ENCODE measurements at regions not wholly inside any gene's neighbourhood (a gene's known extent, or its start where the extent isn't known, plus 50 kb on each side); places are given as distances from the start of the nearest gene placed in this dataset.

- Histone ChIP-seq H3K4me3 (no peak overlapping the region), H3K27ac (no peak overlapping the region), H3K9me3 (ENCODE audit: low read depth, low read length) (no peaks in the 10 kb centered on the region), H3K36me3 (ENCODE audit: insufficient read depth, low read length) (no peaks in the 10 kb centered on the region), H3K9ac (ENCODE audit: insufficient read length) (no peak overlapping the region)
- DNase-seq (ENCODE audit: low read depth, low spot score), result no peak
- no peak for TF ChIP-seq FOXP2 (optimal IDR thresholded peaks at IDR 0.05; ENCODE audit: control extremely low read depth, extremely low read length, insufficient read depth)
- no peak for TF ChIP-seq POLR2AphosphoS5 (IDR thresholded peaks at IDR 0.05; ENCODE audit: borderline replicate concordance, low read depth, low read length)
- TF ChIP-seq EZH2 (IDR thresholded peaks at IDR 0.05), result no peak
These were observed 301.2 kb downstream of the SP3 start for GRCh38 chr2:173663835-173664512.

GRCh38 chr2:173664513-173664910, 300.7 kb downstream of the SP3 start:
- H3K9ac ChIP-seq (ENCODE audit: insufficient read length), result no peak overlapping the region
- TF ChIP-seq POLR2AphosphoS5 (IDR thresholded peaks at IDR 0.05; ENCODE audit: borderline replicate concordance, low read depth, low read length) (no peak), EZH2 (IDR thresholded peaks at IDR 0.05) (no peak), FOXP2 (optimal IDR thresholded peaks at IDR 0.05; ENCODE audit: control extremely low read depth, extremely low read length, insufficient read depth) (no peak)
- H3K4me3 ChIP-seq, result no peak overlapping the region
- no peaks in the 10 kb centered on the region for H3K36me3 ChIP-seq (ENCODE audit: insufficient read depth, low read length)
- no peaks in the 10 kb centered on the region for H3K9me3 ChIP-seq (ENCODE audit: low read depth, low read length)
- no peak overlapping the region for H3K27ac ChIP-seq
- DNase-seq (ENCODE audit: low read depth, low spot score), result no peak

GRCh38 chr2:173666171-173666888, 298.8 kb downstream of the SP3 start:
- Histone ChIP-seq H3K9ac (ENCODE audit: insufficient read length) (no peak overlapping the region), H3K4me3 (no peak overlapping the region), H3K36me3 (ENCODE audit: insufficient read depth, low read length) (no peaks in the 10 kb centered on the region), H3K9me3 (ENCODE audit: low read depth, low read length) (no peaks in the 10 kb centered on the region), H3K27ac (no peak overlapping the region)
- no peak for TF ChIP-seq FOXP2 (optimal IDR thresholded peaks at IDR 0.05; ENCODE audit: control extremely low read depth, extremely low read length, insufficient read depth)
- no peak for TF ChIP-seq EZH2 (IDR thresholded peaks at IDR 0.05)
- TF ChIP-seq POLR2AphosphoS5 (IDR thresholded peaks at IDR 0.05; ENCODE audit: borderline replicate concordance, low read depth, low read length), result no peak
- no peak for DNase-seq (ENCODE audit: low read depth, low spot score)

GRCh38 chr2:173667014-173667413, 298.2 kb downstream of the SP3 start:
- H3K36me3 ChIP-seq (ENCODE audit: insufficient read depth, low read length), result no peaks in the 10 kb centered on the region
- no peak overlapping the region for H3K4me3 ChIP-seq
- no peak overlapping the region for H3K9ac ChIP-seq (ENCODE audit: insufficient read length)
- no peak for DNase-seq (ENCODE audit: low read depth, low spot score)
- TF ChIP-seq EZH2 (IDR thresholded peaks at IDR 0.05) (no peak), FOXP2 (optimal IDR thresholded peaks at IDR 0.05; ENCODE audit: control extremely low read depth, extremely low read length, insufficient read depth) (no peak), POLR2AphosphoS5 (IDR thresholded peaks at IDR 0.05; ENCODE audit: borderline replicate concordance, low read depth, low read length) (no peak)
- no peak overlapping the region for H3K27ac ChIP-seq
- no peaks in the 10 kb centered on the region for H3K9me3 ChIP-seq (ENCODE audit: low read depth, low read length)

- H3K36me3 ChIP-seq (ENCODE audit: insufficient read depth, low read length), result no peaks in the 10 kb centered on the region
- H3K9ac ChIP-seq (ENCODE audit: insufficient read length), result no peak overlapping the region
- no peaks in the 10 kb centered on the region for H3K9me3 ChIP-seq (ENCODE audit: low read depth, low read length)
- H3K27ac ChIP-seq, result no peak overlapping the region
- no peak overlapping the region for H3K4me3 ChIP-seq
- DNase-seq (ENCODE audit: low read depth, low spot score), result no peak
- no peak for TF ChIP-seq FOXP2 (optimal IDR thresholded peaks at IDR 0.05; ENCODE audit: control extremely low read depth, extremely low read length, insufficient read depth)
- no peak for TF ChIP-seq POLR2AphosphoS5 (IDR thresholded peaks at IDR 0.05; ENCODE audit: borderline replicate concordance, low read depth, low read length)
- TF ChIP-seq EZH2 (IDR thresholded peaks at IDR 0.05), result no peak
These were observed 297.8 kb downstream of the SP3 start for GRCh38 chr2:173667415-173667814.

GRCh38 chr2:173669271-173669853, 295.8 kb downstream of the SP3 start:
- no peak for TF ChIP-seq EZH2 (IDR thresholded peaks at IDR 0.05)
- Histone ChIP-seq H3K9me3 (ENCODE audit: low read depth, low read length) (no peaks in the 10 kb centered on the region), H3K9ac (ENCODE audit: insufficient read length) (no peak overlapping the region), H3K36me3 (ENCODE audit: insufficient read depth, low read length) (no peaks in the 10 kb centered on the region), H3K27ac (no peak overlapping the region), H3K4me3 (no peak overlapping the region)
- DNase-seq (ENCODE audit: low read depth, low spot score), result no peak

- Histone ChIP-seq H3K9ac (ENCODE audit: insufficient read length) (no peak overlapping the region), H3K4me3 (no peak overlapping the region), H3K9me3 (ENCODE audit: low read depth, low read length) (no peaks in the 10 kb centered on the region), H3K27ac (no peak overlapping the region), H3K36me3 (ENCODE audit: insufficient read depth, low read length) (no peaks in the 10 kb centered on the region)
- no peak for DNase-seq (ENCODE audit: low read depth, low spot score)
- no peak for TF ChIP-seq EZH2 (IDR thresholded peaks at IDR 0.05)
- no peak for TF ChIP-seq FOXP2 (optimal IDR thresholded peaks at IDR 0.05; ENCODE audit: control extremely low read depth, extremely low read length, insufficient read depth)
- TF ChIP-seq POLR2AphosphoS5 (IDR thresholded peaks at IDR 0.05; ENCODE audit: borderline replicate concordance, low read depth, low read length), result no peak
These were observed 295.3 kb downstream of the SP3 start for GRCh38 chr2:173669888-173670287.

GRCh38 chr2:173672573-173673340, 292.4 kb downstream of the SP3 start:
- Histone ChIP-seq H3K27ac (no peak overlapping the region), H3K9me3 (ENCODE audit: low read depth, low read length) (no peaks in the 10 kb centered on the region), H3K4me3 (no peak overlapping the region), H3K9ac (ENCODE audit: insufficient read length) (no peak overlapping the region), H3K36me3 (ENCODE audit: insufficient read depth, low read length) (no peaks in the 10 kb centered on the region)
- no peak for DNase-seq (ENCODE audit: low read depth, low spot score)
- no peak for TF ChIP-seq POLR2AphosphoS5 (IDR thresholded peaks at IDR 0.05; ENCODE audit: borderline replicate concordance, low read depth, low read length)
- no peak for TF ChIP-seq FOXP2 (optimal IDR thresholded peaks at IDR 0.05; ENCODE audit: control extremely low read depth, extremely low read length, insufficient read depth)
- TF ChIP-seq EZH2 (IDR thresholded peaks at IDR 0.05), result no peak
